Adrenal gland (tissue), 5 donors: ENCODE measurements at regions not wholly inside any gene's neighbourhood (a gene's known extent, or its start where the extent isn't known, plus 50 kb on each side); places are given as distances from the start of the nearest gene placed in this dataset.

Experiments
- CTCF ChIP-seq, 6 experiments: fragments of 450-650 bp in 4 of 6; fragments of 200-600 bp in 2 of 6; sonication (generic) in 1 of 6; IDR thresholded peaks; 1 replicate in 5 of 6; 2 replicates in 1 of 6; pipeline versions ENCODE4 v1.5.1 to v1.8.0; 2016 to 2021; ENCODE audit warnings: antibody characterized with exemption in 6 of 6, mild to moderate bottlenecking in 2 of 6, moderate library complexity in 1 of 6
- POLR2A ChIP-seq, 2 donors: fragments of 450-650 bp; IDR thresholded peaks; one replicate each; pipeline ENCODE4 v1.6.1; 2017; ENCODE audit warnings: antibody characterized with exemption in 2 of 2, mild to moderate bottlenecking in 2 of 2, moderate library complexity in 1 of 2
- donor health status: DM: no; HTN: no; CAD: no.

DNA sequence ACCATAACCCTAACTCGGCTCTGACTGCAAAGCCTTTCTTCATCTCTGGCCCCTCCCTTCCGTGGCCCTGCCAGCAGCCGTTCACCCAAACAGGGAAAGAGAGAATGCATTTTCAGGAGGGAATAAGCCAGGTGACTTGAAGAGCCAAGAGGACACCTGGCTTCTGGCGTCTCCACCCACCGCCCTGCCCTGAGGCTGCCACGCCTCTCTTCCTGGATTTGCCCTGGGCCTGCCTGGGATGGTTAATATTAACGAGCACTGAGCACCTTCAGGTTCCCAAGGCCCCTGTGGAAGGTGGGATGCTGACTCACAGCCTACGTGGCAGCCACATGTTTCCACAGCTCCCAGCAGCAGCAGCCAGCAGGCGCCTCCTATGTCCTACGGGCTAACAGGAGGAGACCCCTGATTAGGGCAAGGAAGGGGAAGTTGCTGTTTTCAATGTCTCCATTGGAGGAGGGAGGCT lies 138.0 kb upstream of the RREB1 start:
- TF ChIP-seq CTCF (IDR thresholded peaks at IDR 0.05) (no peak), POLR2A (IDR thresholded peaks at IDR 0.05) (no peak)
